ENCODE measurements at regions not wholly inside any gene's neighbourhood (a gene's known extent, or its start where the extent isn't known, plus 50 kb on each side); places are given as distances from the start of the nearest gene placed in this dataset.

DNA sequence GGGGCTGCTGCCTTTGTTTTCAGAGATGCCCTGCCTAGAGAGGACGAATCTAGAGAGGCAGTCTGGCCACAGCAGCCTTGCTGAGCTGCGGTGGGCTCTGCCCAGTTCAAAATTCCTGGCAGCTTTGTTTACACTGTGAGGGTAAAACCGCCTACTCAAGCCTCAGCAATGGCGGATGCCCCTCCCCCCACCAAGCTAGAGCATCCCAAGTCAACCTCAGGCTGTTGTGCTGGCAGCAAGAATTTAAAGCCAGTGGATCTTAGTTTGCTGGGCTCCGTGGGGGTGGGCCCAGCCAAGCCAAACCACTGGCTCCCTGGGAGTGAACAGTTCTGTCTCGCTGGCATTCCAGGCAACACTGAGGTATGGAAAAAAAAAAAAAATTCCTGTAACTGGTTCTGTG lies 970.9 kb downstream of the TBC1D32 start:
- no peak for TF ChIP-seq EP300 (IDR thresholded peaks at IDR 0.05)
- TF ChIP-seq, protein P1, sequence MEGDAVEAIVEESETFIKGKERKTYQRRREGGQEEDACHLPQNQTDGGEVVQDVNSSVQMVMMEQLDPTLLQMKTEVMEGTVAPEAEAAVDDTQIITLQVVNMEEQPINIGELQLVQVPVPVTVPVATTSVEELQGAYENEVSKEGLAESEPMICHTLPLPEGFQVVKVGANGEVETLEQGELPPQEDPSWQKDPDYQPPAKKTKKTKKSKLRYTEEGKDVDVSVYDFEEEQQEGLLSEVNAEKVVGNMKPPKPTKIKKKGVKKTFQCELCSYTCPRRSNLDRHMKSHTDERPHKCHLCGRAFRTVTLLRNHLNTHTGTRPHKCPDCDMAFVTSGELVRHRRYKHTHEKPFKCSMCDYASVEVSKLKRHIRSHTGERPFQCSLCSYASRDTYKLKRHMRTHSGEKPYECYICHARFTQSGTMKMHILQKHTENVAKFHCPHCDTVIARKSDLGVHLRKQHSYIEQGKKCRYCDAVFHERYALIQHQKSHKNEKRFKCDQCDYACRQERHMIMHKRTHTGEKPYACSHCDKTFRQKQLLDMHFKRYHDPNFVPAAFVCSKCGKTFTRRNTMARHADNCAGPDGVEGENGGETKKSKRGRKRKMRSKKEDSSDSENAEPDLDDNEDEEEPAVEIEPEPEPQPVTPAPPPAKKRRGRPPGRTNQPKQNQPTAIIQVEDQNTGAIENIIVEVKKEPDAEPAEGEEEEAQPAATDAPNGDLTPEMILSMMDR (IDR thresholded peaks at IDR 0.05): no peak
- no peak for TF ChIP-seq POLR2AphosphoS5 (IDR thresholded peaks at IDR 0.05)

All from gastroesophageal sphincter (tissue), 3 donors.